GM12878 (cell line): ENCODE measurements at regions not wholly inside any gene's neighbourhood (a gene's known extent, or its start where the extent isn't known, plus 50 kb on each side); places are given as distances from the start of the nearest gene placed in this dataset.
"Not testable (repeated sequence)": the region's sequence is repeated elsewhere in the genome, so short reads cannot be mapped to it uniquely, and the experiment has no call there.

ENCODE experiments used
- ATAC-seq: fragments of 200-7000 bp; cut with Tn5 transposase; 3 replicates; pipeline ENCODE4 v1.9.1; 2020; ENCODE audit warnings: mild to moderate bottlenecking, moderate library complexity
- BruUV-seq: library from RNA; stranded (reverse); fragments of 400-500 nt; replicated peaks from 2 replicates; lab custom pipeline; 2021; lab: Mats Ljungman, UMichigan
- CTCF ChIA-PET: fragments of 300-600 bp; sonication (Branson Sonifier 250); formaldehyde crosslinking; extraction: SDS; loops from one replicate; lab custom pipeline; 2021; ENCODE audit warnings: inconsistent platforms; lab: Yijun Ruan, JAX
- POLR2A ChIA-PET: fragments of 350-600 bp; formaldehyde crosslinking; extraction: SDS; loops from one replicate; lab custom pipeline; 2021; ENCODE audit warnings: inconsistent platforms; lab: Charles Lee
- RAD21 ChIA-PET: fragments of 300-600 bp; sonication (Branson Sonifier 250); formaldehyde crosslinking; loops from one replicate; lab custom pipeline; 2023; ENCODE audit warnings: antibody characterized with exemption; ENCODE audit not compliant: unreplicated experiment; lab: Charles Lee
- SMC1A ChIA-PET: fragments of 300-600 bp; sonication (Branson Sonifier 250); formaldehyde crosslinking; loops from one replicate; lab custom pipeline; 2023; ENCODE audit not compliant: unreplicated experiment, uncharacterized antibody; lab: Charles Lee
- DNase-seq: peaks from one replicate; pipeline ENCODE4 v3.0.0-alpha.2; 2011; ENCODE audit warnings: low read depth, low spot score
- FAIRE-seq: peaks from 3 replicates; lab custom pipeline; 2011; peaks lifted over from hg19 to GRCh38; lab: Jason Lieb, UNC
- H2AFZ ChIP-seq: 2 replicates; pipeline ENCODE4 v1.6.0; 2011; ENCODE audit warnings: low read depth, low read length, control low read depth; ENCODE audit not compliant: control insufficient read depth
- H3K27ac ChIP-seq: 2 replicates; pipeline ENCODE4 v1.5.1; 2011; ENCODE audit warnings: control low read depth; ENCODE audit not compliant: control insufficient read depth, insufficient read depth
- H3K27me3 ChIP-seq, 2 experiments: replicated peaks in 1 of 2; 2 replicates each; pipeline versions ENCODE4 v1.6.0 to v1.6.1; 2011; ENCODE audit warnings: low read length in 1 of 2; ENCODE audit not compliant: control insufficient read depth in 2 of 2, insufficient read depth in 2 of 2
- H3K36me3 ChIP-seq, 2 experiments: 2 replicates each; pipeline ENCODE4 v1.5.1; 2011; ENCODE audit warnings: low read length in 1 of 2; ENCODE audit not compliant: control insufficient read depth in 2 of 2, insufficient read depth in 2 of 2
- H3K4me1 ChIP-seq: 2 replicates; pipeline ENCODE4 v1.6.1; 2011; ENCODE audit warnings: mild to moderate bottlenecking, low read length, moderate library complexity, mixed read lengths; ENCODE audit not compliant: control insufficient read depth, insufficient read depth
- H3K4me2 ChIP-seq: 2 replicates; pipeline ENCODE4 v1.6.0; 2011; ENCODE audit warnings: control low read depth; ENCODE audit not compliant: control insufficient read depth, insufficient read depth
- H3K4me3 ChIP-seq: fragments of 200-600 bp; sonication (generic); 2 replicates; pipeline ENCODE4 v1.5.1; 2016
- H3K79me2 ChIP-seq: 2 replicates; pipeline ENCODE4 v1.6.0; 2011; ENCODE audit warnings: low read length; ENCODE audit not compliant: control insufficient read depth, insufficient read depth
- H3K9ac ChIP-seq: 2 replicates; pipeline ENCODE4 v1.8.0; 2011; ENCODE audit warnings: low read length, control low read depth, mixed read lengths; ENCODE audit not compliant: control insufficient read depth, insufficient read depth
- H3K9me3 ChIP-seq: replicated peaks from 3 replicates; pipeline ENCODE4 v1.5.1; 2011; ENCODE audit warnings: mild to moderate bottlenecking, low read length; ENCODE audit not compliant: control insufficient read depth, insufficient read depth
- H4K20me1 ChIP-seq: 2 replicates; pipeline ENCODE4 v1.6.0; 2011; ENCODE audit not compliant: control insufficient read depth, insufficient read depth
- CTCF ChIP-seq, 3 experiments: IDR thresholded peaks in 2 of 3; conservative IDR thresholded peaks in 1 of 3; 2 replicates each; pipeline ENCODE4 v1.5.1; 2011; ENCODE audit warnings: low read depth in 3 of 3, low read length in 3 of 3, mild to moderate bottlenecking in 3 of 3, control low read depth in 2 of 3, moderate library complexity in 2 of 3, inconsistent platforms in 1 of 3, mixed read lengths in 1 of 3; ENCODE audit not compliant: control insufficient read depth in 2 of 3, insufficient read depth in 1 of 3; ENCODE audit errors: extremely low read depth in 1 of 3
- WGBS: methylation state at CpG from one replicate; pipeline ENCODE4 v1.1.6; 2016; ENCODE audit warnings: low lambda C conversion rate; ENCODE audit not compliant: insufficient replicate concordance, insufficient coverage; ENCODE audit errors: missing lambda C conversion rate; 5-methylcytosine and 5-hydroxymethylcytosine counted together
- in situ Hi-C: fragments of 300-500 bp; cut with MboI; formaldehyde crosslinking; loops from 9 replicates; pipeline ENCODE4 v1.14.3; 2018; ENCODE audit warnings: mixed read lengths
- intact Hi-C: fragments of 100-400 bp; cut with micrococcal nuclease; formaldehyde crosslinking; loops from one replicate; pipeline ENCODE4 v1.14.2; 2022; ENCODE audit not compliant: unreplicated experiment
- TF ChIP-seq, protein P1 (sequence below): fragments of 150-350 bp; IDR thresholded peaks from 2 replicates; pipeline ENCODE4 v1.6.1; 2016; ENCODE audit warnings: low read depth, low read length

GRCh38 chr17:64742326-64742725 is 80.2 kb upstream of the SMURF2 start (continued):
- TF ChIP-seq, protein P1, sequence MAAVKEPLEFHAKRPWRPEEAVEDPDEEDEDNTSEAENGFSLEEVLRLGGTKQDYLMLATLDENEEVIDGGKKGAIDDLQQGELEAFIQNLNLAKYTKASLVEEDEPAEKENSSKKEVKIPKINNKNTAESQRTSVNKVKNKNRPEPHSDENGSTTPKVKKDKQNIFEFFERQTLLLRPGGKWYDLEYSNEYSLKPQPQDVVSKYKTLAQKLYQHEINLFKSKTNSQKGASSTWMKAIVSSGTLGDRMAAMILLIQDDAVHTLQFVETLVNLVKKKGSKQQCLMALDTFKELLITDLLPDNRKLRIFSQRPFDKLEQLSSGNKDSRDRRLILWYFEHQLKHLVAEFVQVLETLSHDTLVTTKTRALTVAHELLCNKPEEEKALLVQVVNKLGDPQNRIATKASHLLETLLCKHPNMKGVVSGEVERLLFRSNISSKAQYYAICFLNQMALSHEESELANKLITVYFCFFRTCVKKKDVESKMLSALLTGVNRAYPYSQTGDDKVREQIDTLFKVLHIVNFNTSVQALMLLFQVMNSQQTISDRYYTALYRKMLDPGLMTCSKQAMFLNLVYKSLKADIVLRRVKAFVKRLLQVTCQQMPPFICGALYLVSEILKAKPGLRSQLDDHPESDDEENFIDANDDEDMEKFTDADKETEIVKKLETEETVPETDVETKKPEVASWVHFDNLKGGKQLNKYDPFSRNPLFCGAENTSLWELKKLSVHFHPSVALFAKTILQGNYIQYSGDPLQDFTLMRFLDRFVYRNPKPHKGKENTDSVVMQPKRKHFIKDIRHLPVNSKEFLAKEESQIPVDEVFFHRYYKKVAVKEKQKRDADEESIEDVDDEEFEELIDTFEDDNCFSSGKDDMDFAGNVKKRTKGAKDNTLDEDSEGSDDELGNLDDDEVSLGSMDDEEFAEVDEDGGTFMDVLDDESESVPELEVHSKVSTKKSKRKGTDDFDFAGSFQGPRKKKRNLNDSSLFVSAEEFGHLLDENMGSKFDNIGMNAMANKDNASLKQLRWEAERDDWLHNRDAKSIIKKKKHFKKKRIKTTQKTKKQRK, result no peak
- no peak for TF ChIP-seq CTCF (IDR thresholded peaks at IDR 0.05 in 2 of 3, conservative IDR thresholded peaks at IDR 0.05 in 1 of 3; ENCODE audit: control insufficient read depth in 2 of 3, extremely low read depth in 1 of 3, insufficient read depth in 1 of 3, low read depth in 3 of 3, low read length in 3 of 3)

- WGBS, result 95% methylated on average over 3 of the region's 3 CpGs
- H3K27me3 ChIP-seq, H3K4me3 ChIP-seq, in situ Hi-C loops, RAD21 ChIA-PET, H3K36me3 ChIP-seq, H3K9me3 ChIP-seq, H3K79me2 ChIP-seq, intact Hi-C loops, DNase-seq, H3K27ac ChIP-seq, H3K4me1 ChIP-seq, ATAC-seq, H2AFZ ChIP-seq, H3K9ac ChIP-seq, POLR2A ChIA-PET, BruUV-seq, FAIRE-seq, H4K20me1 ChIP-seq, H3K4me2 ChIP-seq: not testable (repeated sequence)
- CTCF ChIA-PET, result interaction anchor here (1.3 to 1.7 kb wide), 2 partner anchors 21 to 322 kb away, joined by 5 to 10 read pairs; no protein-coding TSS in a partner anchor
- SMC1A ChIA-PET, result interaction anchor here (0.6 kb wide), 1 partner anchor 404 kb away, joined by 3 read pairs; no protein-coding TSS in a partner anchor
Observed at GRCh38 chr17:64741916-64742315, 79.8 kb upstream of the SMURF2 start.
